T-cell (primary cell): ENCODE measurements at regions not wholly inside any gene's neighbourhood (a gene's known extent, or its start where the extent isn't known, plus 50 kb on each side); places are given as distances from the start of the nearest gene placed in this dataset.
A peak's percentile ranks its signal among the peaks of the same experiment; 100 is the strongest.

ENCODE experiments used
- ATAC-seq, 4 experiments: fragments of 200-7000 bp in 3 of 4; fragments of 150-1000 bp in 1 of 4; cut with Tn5 transposase; replicated peaks in 1 of 4; 1 replicate in 3 of 4; 2 replicates in 1 of 4; pipeline ENCODE4 v1.10.0; 2021; ENCODE audit warnings: moderate library complexity in 3 of 4, mild to moderate bottlenecking in 2 of 4, moderate number of reproducible peaks in 1 of 4
- CTCF ChIA-PET, 2 donors: fragments of 300-600 bp; sonication (Branson Sonifier 250); formaldehyde crosslinking; loops; one replicate each; lab custom pipeline; 2022; ENCODE audit warnings: antibody characterized with exemption in 2 of 2; lab: Charles Lee
- POLR2A ChIA-PET, 2 donors: fragments of 300-600 bp; sonication (Branson Sonifier 250); formaldehyde crosslinking; loops; one replicate each; lab custom pipeline; 2022; ENCODE audit warnings: antibody characterized with exemption in 2 of 2; lab: Charles Lee
- DNase-seq, 35 experiments: peaks; one replicate each; pipeline versions ENCODE4 v3.0.0 to v3.0.0-alpha.2; 2013 to 2023
- H3K27ac ChIP-seq: one replicate; pipeline ENCODE4 v1.5.1; 2013; ENCODE audit warnings: low read length
- H3K27me3 ChIP-seq, 2 experiments: replicated peaks in 1 of 2; 1 replicate in 1 of 2; 2 replicates in 1 of 2; pipeline versions ENCODE4 v1.6.1 to v1.7.0; 2013; ENCODE audit warnings: low read length in 1 of 2, mixed read lengths in 1 of 2; ENCODE audit not compliant: control insufficient read depth in 2 of 2, insufficient read depth in 2 of 2; ENCODE audit errors: extremely low read depth in 1 of 2
- H3K36me3 ChIP-seq, 2 donors: 1 replicate in 1 of 2; 2 replicates in 1 of 2; pipeline versions ENCODE4 v1.6.1 to v1.7.0; 2013; ENCODE audit warnings: low read length in 1 of 2; ENCODE audit not compliant: control insufficient read depth in 2 of 2, insufficient read depth in 1 of 2; ENCODE audit errors: extremely low read depth in 1 of 2
- H3K4me1 ChIP-seq, 2 experiments: 1 replicate in 1 of 2; 2 replicates in 1 of 2; pipeline versions ENCODE4 v1.6.1 to v1.7.0; 2013; ENCODE audit warnings: low read length in 2 of 2, mixed read lengths in 1 of 2; ENCODE audit not compliant: insufficient read depth in 2 of 2, control insufficient read depth in 1 of 2; ENCODE audit errors: extremely low read depth in 1 of 2
- H3K4me3 ChIP-seq, 2 donors: 1 replicate in 1 of 2; 2 replicates in 1 of 2; pipeline versions ENCODE4 v1.5.1 to v1.7.0; 2013; ENCODE audit warnings: mild to moderate bottlenecking in 2 of 2, low read length in 1 of 2, moderate library complexity in 1 of 2; ENCODE audit not compliant: control insufficient read depth in 1 of 2; ENCODE audit errors: extremely low read depth in 1 of 2
- H3K9me3 ChIP-seq: 2 replicates; pipeline ENCODE4 v1.7.0; 2013
- H3K27ac Mint-ChIP-seq, 2 donors: one replicate each; pipeline ENCODE4 v1.8.0; 2020 to 2021; ENCODE audit warnings: mild to moderate bottlenecking in 2 of 2, mixed read lengths in 2 of 2
- H3K27me3 Mint-ChIP-seq, 2 donors: one replicate each; pipeline ENCODE4 v1.8.0; 2021 to 2022; ENCODE audit warnings: mixed read lengths in 2 of 2
- H3K36me3 Mint-ChIP-seq: one replicate; pipeline ENCODE4 v1.8.0; 2021; ENCODE audit warnings: mixed read lengths
- H3K4me1 Mint-ChIP-seq, 3 donors: one replicate each; pipeline ENCODE4 v1.8.0; 2020 to 2022; ENCODE audit warnings: mixed read lengths in 3 of 3, mild to moderate bottlenecking in 1 of 3
- H3K4me3 Mint-ChIP-seq, 3 donors: one replicate each; pipeline ENCODE4 v1.8.0; 2020 to 2022; ENCODE audit warnings: mild to moderate bottlenecking in 3 of 3, mixed read lengths in 3 of 3, moderate library complexity in 3 of 3
- H3K9me3 Mint-ChIP-seq, 3 donors: one replicate each; pipeline ENCODE4 v1.8.0; 2020 to 2022; ENCODE audit warnings: mixed read lengths in 3 of 3
- WGBS: methylation state at CpG from one replicate; pipeline ENCODE4 v1.1.5; 2013; ENCODE audit warnings: missing lambda C conversion rate; ENCODE audit not compliant: insufficient coverage; 5-methylcytosine and 5-hydroxymethylcytosine counted together

GRCh38 chr10:29692121-29692539 is 57.4 kb upstream of the SVIL start:
- Histone ChIP-seq H3K9me3 (no peaks in the 10 kb centered on the region), H3K4me3 (no peak overlapping the region), H3K36me3 (no peaks in the 10 kb centered on the region), H3K27me3 (no peaks in the 10 kb centered on the region), H3K27ac (no peak overlapping the region), H3K4me1 (peaks cover 8 to 10% of the 10 kb centered on the region in 2 experiments)
- peaks cover 37 to 49% (median 48%) of the 10 kb centered on the region in 3 donors for H3K4me1 Mint-ChIP-seq
- no peaks in the 10 kb centered on the region for H3K27me3 Mint-ChIP-seq
- no peak overlapping the region for H3K27ac Mint-ChIP-seq
- ATAC-seq (no peak), DNase-seq (no peak)
- ChIA-PET CTCF (interaction anchor here in 1 of 2 donors (1.7 kb wide), 1 partner anchor 10 kb away, joined by 4 read pairs; no protein-coding TSS in a partner anchor), POLR2A (no interaction called here)
- H3K36me3 Mint-ChIP-seq = peaks cover 6% of the 10 kb centered on the region
- no peak overlapping the region for H3K4me3 Mint-ChIP-seq
- 93% methylated on average over 5 of the region's 5 CpGs for WGBS
- peaks cover 0 to 2% (median 0%) of the 10 kb centered on the region in 3 donors for H3K9me3 Mint-ChIP-seq

DNA sequence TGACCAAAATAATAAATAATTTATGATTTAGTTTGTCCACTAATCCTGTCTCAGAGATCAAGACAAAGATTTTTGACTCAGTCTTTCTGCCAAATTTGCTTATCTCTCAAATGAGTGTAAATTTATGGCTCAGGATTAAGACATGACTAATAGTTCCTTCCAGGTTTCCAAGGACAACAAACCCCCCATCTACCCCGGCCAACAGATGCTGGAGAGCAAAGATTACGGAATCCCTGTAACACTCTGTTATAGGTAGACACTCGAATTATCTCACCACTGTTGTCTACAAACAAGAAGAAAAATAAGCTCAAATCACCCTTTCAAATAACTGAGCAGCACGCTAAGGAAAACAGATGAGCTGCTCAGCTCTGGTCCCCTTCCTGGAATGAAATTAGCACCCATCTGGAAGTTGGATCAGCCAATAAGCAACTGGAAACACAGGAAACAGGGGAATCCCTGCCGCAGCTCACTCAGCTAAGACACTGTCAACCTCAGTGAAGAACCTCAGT is 56.8 kb upstream of the SVIL start:
- no peaks in the 10 kb centered on the region for H3K36me3 ChIP-seq
- ChIA-PET CTCF (interaction anchor here (0.7 to 1.7 kb wide), 2 partner anchors 11 to 305 kb away, joined by 3 to 4 read pairs; no protein-coding TSS in a partner anchor), POLR2A (no interaction called here)
- Mint-ChIP-seq H3K27me3 (no peaks in the 10 kb centered on the region), H3K9me3 (peaks cover 0 to 4% (median 0%) of the 10 kb centered on the region in 3 donors), H3K4me1 (peaks cover 41 to 53% (median 53%) of the 10 kb centered on the region in 3 donors), H3K4me3 (no peak overlapping the region), H3K27ac (no peak overlapping the region), H3K36me3 (peaks cover 6% of the 10 kb centered on the region)
- H3K4me1 ChIP-seq = peaks cover 8 to 10% of the 10 kb centered on the region in 2 experiments
- H3K27me3 ChIP-seq = no peaks in the 10 kb centered on the region
- no peak overlapping the region for H3K27ac ChIP-seq
- no peak for DNase-seq
- ATAC-seq = no peak
- 88% methylated on average over 5 of the region's 5 CpGs for WGBS
- H3K4me3 ChIP-seq = no peak overlapping the region
- no peaks in the 10 kb centered on the region for H3K9me3 ChIP-seq

DNA sequence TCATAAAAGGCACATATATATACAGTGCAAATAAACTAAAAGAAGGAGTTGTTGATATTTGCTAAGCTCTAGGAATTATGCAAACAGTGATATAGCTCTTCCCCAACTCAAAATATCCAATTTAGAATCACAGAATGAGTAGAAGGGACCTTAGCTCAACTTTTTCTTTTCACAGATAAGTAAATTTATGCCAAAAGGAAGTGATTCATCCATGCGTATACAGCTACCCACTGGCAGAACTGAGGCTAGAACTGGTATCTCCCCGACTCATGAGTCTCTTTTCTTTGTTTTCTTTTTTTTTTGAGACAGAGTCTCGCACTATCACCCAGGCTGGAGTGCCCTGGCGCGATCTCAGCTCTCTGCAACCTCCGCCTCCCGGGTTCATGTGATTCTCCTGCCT is 54.2 kb upstream of the SVIL start:
- Histone ChIP-seq H3K27me3 (no peaks in the 10 kb centered on the region), H3K27ac (peak overlapping the region; percentile 6), H3K36me3 (no peaks in the 10 kb centered on the region), H3K9me3 (no peaks in the 10 kb centered on the region), H3K4me1 (peaks cover 8 to 10% of the 10 kb centered on the region in 2 experiments), H3K4me3 (no peak overlapping the region)
- Mint-ChIP-seq H3K4me1 (peaks cover 61 to 69% (median 62%) of the 10 kb centered on the region in 3 donors), H3K27ac (peak overlapping the region; percentile 78 to 87), H3K27me3 (no peaks in the 10 kb centered on the region), H3K4me3 (peak overlapping the region in 1 of 3 donors; percentile 31), H3K9me3 (peaks cover 0 to 6% (median 4%) of the 10 kb centered on the region in 3 donors), H3K36me3 (peaks cover 27% of the 10 kb centered on the region)
- POLR2A ChIA-PET = no interaction called here
- CTCF ChIA-PET = interaction anchor here (0.7 to 1.0 kb wide), 3 partner anchors 31 to 59 kb away, joined by 3 read pairs; no protein-coding TSS in a partner anchor
- ATAC-seq = peak; percentile 50 to 84 (median 68)
- peak in 1 of 35 experiments; percentile 21 for DNase-seq
- WGBS = 17% methylated on average over 2 of the region's 7 CpGs

DNA sequence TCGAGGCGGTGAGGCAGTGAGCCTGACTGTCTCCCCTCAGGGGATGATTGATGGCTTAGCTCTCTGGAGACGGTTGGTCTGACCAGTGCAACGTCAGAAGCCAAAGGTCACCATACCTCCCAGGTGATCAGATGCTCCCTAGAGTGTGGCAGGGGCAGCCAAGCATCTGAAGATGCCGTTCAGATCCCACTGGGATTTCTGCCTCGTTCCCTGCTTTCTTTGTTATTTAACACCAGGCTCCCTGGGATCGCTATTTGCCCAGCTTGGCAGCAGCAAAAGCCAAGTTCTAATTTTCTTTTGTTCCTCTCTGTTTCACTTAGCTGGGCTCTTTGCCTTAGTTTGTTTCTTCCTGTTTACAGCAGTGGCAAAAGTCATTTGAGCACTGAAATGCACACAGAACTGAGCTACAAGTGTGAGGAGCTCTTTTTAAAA is 53.5 kb upstream of the SVIL start:
- Histone ChIP-seq H3K9me3 (no peaks in the 10 kb centered on the region), H3K27ac (no peak overlapping the region), H3K4me1 (peaks cover 9 to 12% of the 10 kb centered on the region in 2 experiments), H3K4me3 (no peak overlapping the region), H3K36me3 (no peaks in the 10 kb centered on the region), H3K27me3 (no peaks in the 10 kb centered on the region)
- DNase-seq (no peak), ATAC-seq (no peak)
- H3K27me3 Mint-ChIP-seq = no peaks in the 10 kb centered on the region
- peaks cover 62 to 72% (median 67%) of the 10 kb centered on the region in 3 donors for H3K4me1 Mint-ChIP-seq
- peak overlapping the region in 1 of 3 donors; percentile 15 for H3K4me3 Mint-ChIP-seq
- CTCF ChIA-PET = interaction anchor here (0.7 to 1.0 kb wide), 3 partner anchors 15 to 58 kb away, joined by 3 read pairs; no protein-coding TSS in a partner anchor
- POLR2A ChIA-PET = no interaction called here
- H3K9me3 Mint-ChIP-seq = peaks cover 0 to 6% (median 4%) of the 10 kb centered on the region in 3 donors
- H3K27ac Mint-ChIP-seq = peak overlapping the region; percentile 36 to 54
- H3K36me3 Mint-ChIP-seq = peaks cover 26% of the 10 kb centered on the region
- 93% methylated on average over 6 of the region's 7 CpGs for WGBS

DNA sequence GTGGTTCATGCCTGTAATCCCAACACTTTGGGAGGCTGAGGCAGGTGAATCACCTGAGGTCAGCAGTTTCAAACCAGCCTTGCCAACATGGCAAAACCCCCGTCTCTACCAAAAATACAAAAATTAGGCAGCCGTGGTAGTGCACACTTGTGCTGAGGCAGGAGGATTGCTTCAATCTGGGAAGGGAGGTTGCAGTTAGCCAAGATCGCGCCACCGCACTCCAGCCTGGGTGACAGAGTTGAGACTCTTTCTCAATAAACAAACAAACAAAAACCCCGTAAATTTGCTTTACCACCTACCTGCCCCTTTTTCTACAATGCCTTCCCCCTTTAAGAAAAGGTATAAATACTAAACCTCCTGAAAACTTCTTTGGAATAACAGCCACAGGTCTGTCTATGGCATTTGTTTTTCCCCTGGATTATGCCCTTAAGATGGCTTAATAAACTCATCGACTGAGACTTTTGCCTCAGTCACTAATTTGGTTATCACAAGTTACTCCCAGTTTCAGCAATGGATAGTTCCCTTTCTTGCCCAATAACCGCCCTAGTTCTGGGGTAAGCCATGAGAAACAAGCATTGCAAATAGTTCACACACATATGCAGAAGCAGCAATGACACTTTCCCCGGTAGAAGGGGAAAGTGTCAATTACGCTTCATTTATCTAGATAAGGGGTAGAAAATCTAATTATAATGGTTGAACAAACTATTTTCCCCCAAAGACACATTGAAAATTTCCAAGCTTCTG is 52.8 kb upstream of the SVIL start:
- H3K27me3 ChIP-seq = no peaks in the 10 kb centered on the region
- POLR2A ChIA-PET = no interaction called here
- Mint-ChIP-seq H3K27me3 (no peaks in the 10 kb centered on the region), H3K4me1 (peaks cover 63 to 74% (median 73%) of the 10 kb centered on the region in 3 donors), H3K36me3 (peaks cover 30% of the 10 kb centered on the region), H3K27ac (peak overlapping the region; percentile 23 to 54), H3K9me3 (peaks cover 0 to 6% (median 4%) of the 10 kb centered on the region in 3 donors), H3K4me3 (no peak overlapping the region)
- no peaks in the 10 kb centered on the region for H3K36me3 ChIP-seq
- ATAC-seq = no peak
- CTCF ChIA-PET = interaction anchor here (0.5 to 1.0 kb wide), 3 partner anchors 14 to 58 kb away, joined by 3 to 5 read pairs (median 3); no protein-coding TSS in a partner anchor
- 100% methylated on average over 2 of the region's 10 CpGs for WGBS
- DNase-seq = no peak
- H3K27ac ChIP-seq = no peak overlapping the region
- H3K4me1 ChIP-seq = peaks cover 12 to 19% of the 10 kb centered on the region in 2 experiments
- H3K4me3 ChIP-seq = no peak overlapping the region
- no peaks in the 10 kb centered on the region for H3K9me3 ChIP-seq

GRCh38 chr10:29685506-29685905 is 50.7 kb upstream of the SVIL start:
- WGBS = 80% methylated on average over 1 of the region's 4 CpGs
- DNase-seq (no peak), ATAC-seq (no peak)
- Mint-ChIP-seq H3K4me1 (peaks cover 74 to 85% (median 85%) of the 10 kb centered on the region in 3 donors), H3K9me3 (peaks cover 0 to 6% (median 4%) of the 10 kb centered on the region in 3 donors), H3K27me3 (no peaks in the 10 kb centered on the region), H3K36me3 (peaks cover 31% of the 10 kb centered on the region), H3K4me3 (no peak overlapping the region), H3K27ac (peak overlapping the region; percentile 76 to 97)
- CTCF ChIA-PET = no interaction called here
- Histone ChIP-seq H3K4me3 (no peak overlapping the region), H3K27me3 (no peaks in the 10 kb centered on the region), H3K27ac (no peak overlapping the region), H3K9me3 (no peaks in the 10 kb centered on the region), H3K36me3 (no peaks in the 10 kb centered on the region), H3K4me1 (peaks cover 24 to 37% of the 10 kb centered on the region in 2 experiments)
- POLR2A ChIA-PET = no interaction called here
